Retinal pigment epithelial cell (primary cell): ENCODE measurements at regions not wholly inside any gene's neighbourhood (a gene's known extent, or its start where the extent isn't known, plus 50 kb on each side); places are given as distances from the start of the nearest gene placed in this dataset.

Experiments
- DNase-seq: peaks from one replicate; pipeline ENCODE4 v3.0.0-alpha.2; 2010; ENCODE audit warnings: low read depth
- H3K4me3 ChIP-seq: 2 replicates; pipeline ENCODE4 v1.5.1; 2011; ENCODE audit warnings: mild to moderate bottlenecking, low read length, control low read depth, moderate library complexity
- TF ChIP-seq, protein P1 (sequence below): conservative IDR thresholded peaks from 2 replicates; pipeline ENCODE4 v1.5.1; 2011; ENCODE audit warnings: low read depth, low read length, control low read depth, inconsistent platforms

DNA sequence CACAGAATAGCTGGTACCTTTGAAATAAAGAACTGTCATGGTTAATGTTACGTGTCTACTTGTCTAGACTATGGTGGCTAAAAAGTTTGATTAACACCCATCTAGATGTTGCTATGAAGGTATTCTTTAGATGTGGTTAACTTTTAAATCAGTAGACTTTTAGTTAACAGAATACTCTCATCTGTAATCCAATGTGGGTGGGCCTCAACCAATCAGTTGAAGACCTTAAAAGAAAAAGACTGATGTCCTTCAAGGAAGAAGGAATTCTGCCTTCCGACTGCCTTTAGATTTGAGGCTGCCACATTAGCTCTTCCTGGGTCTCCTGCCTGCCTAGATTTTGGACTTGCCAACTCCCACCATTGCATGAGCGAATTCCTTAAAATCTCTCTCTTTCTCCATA lies 113.0 kb upstream of the CACUL1 start:
- TF ChIP-seq, protein P1, sequence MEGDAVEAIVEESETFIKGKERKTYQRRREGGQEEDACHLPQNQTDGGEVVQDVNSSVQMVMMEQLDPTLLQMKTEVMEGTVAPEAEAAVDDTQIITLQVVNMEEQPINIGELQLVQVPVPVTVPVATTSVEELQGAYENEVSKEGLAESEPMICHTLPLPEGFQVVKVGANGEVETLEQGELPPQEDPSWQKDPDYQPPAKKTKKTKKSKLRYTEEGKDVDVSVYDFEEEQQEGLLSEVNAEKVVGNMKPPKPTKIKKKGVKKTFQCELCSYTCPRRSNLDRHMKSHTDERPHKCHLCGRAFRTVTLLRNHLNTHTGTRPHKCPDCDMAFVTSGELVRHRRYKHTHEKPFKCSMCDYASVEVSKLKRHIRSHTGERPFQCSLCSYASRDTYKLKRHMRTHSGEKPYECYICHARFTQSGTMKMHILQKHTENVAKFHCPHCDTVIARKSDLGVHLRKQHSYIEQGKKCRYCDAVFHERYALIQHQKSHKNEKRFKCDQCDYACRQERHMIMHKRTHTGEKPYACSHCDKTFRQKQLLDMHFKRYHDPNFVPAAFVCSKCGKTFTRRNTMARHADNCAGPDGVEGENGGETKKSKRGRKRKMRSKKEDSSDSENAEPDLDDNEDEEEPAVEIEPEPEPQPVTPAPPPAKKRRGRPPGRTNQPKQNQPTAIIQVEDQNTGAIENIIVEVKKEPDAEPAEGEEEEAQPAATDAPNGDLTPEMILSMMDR: no peak
- no peak for DNase-seq
- no peak overlapping the region for H3K4me3 ChIP-seq

DNA sequence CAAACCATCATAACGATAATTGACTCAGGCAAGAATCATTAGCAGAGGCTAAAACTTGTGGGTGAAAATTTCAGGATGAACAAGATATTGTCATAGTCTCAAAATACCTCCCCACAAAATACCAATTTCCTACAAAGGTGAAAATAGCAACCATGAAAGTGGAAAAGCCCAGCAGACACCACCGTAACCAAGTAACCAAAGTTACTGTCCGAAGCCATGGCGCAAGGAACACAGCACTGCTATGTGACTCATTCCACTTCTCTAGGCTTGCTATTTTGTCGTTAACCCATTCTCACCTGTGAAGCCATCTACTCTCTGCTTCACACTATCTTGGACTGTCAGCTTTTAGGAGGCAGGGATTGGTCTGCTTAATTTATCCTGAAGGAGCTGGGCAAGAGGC lies 113.8 kb upstream of the CACUL1 start:
- H3K4me3 ChIP-seq: no peak overlapping the region
- TF ChIP-seq, protein P1: no peak
- DNase-seq: no peak

DNA sequence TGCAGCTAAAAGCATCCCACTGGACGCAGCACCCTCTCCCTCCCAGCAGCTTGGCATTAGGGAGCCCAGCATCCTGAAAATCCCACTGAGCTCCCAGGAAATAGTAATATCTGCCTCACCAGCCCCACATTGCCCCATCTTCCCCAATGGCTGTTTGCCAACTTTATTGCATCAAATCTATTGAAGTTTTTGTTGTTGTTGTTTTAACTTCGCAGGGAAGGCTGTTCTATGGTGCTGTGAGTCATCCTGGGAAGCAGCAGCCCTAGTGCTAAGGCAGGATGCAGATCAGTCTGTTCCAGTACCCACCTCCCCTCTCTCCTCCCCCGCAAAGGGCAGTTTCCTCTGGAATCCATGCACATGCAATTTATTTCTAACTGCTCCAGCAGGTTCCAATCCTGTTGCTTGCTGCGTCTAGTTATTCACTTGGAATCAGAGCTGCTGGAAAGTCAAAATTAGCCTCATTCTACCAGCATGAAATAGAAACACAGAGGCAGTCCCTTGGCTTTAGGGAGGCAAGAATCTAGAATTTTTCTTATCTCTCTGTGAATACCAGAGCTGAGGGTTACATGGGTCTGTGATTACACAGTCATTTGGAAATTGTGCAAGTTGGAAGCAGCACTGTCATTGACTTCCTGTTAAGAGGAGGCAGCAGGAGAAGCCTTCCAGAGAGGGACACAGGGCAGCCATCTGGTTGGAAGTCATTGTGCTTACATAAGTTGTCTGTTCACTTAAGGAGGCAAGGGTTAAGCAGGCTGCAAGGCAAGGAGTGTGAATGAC lies 115.9 kb upstream of the CACUL1 start:
- DNase-seq: peak; percentile 76
- TF ChIP-seq, protein P1: no peak
- no peak overlapping the region for H3K4me3 ChIP-seq

DNA sequence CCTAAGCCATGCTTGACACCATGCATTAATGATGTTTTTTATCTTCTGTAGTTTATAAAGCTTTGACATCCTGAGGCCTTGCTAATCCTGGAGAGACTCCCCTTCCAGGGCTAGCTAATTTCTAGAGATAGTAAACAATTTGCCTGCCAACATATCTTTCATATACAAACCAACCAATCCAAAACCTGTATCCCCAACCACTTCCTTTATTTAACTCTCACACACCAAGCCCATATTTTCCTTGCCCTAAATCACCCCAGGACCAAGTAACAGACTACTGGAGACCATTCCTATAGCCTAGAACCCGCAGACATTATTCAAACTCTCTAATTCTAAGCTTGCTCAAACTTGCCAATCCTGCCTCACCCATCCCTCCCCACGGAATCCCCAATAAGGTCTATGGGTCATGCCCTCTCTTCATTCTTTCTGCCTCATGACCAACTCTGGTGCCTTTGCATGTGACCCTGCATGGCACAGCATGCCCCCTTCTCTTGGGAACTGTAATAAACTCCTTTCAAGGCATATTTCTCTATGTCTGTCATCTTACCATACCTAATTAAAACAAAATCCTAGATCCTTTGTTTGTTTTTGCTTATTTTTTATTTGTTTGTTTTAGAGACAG lies 116.6 kb upstream of the CACUL1 start:
- TF ChIP-seq, protein P1: no peak
- no peak overlapping the region for H3K4me3 ChIP-seq
- DNase-seq: no peak

DNA sequence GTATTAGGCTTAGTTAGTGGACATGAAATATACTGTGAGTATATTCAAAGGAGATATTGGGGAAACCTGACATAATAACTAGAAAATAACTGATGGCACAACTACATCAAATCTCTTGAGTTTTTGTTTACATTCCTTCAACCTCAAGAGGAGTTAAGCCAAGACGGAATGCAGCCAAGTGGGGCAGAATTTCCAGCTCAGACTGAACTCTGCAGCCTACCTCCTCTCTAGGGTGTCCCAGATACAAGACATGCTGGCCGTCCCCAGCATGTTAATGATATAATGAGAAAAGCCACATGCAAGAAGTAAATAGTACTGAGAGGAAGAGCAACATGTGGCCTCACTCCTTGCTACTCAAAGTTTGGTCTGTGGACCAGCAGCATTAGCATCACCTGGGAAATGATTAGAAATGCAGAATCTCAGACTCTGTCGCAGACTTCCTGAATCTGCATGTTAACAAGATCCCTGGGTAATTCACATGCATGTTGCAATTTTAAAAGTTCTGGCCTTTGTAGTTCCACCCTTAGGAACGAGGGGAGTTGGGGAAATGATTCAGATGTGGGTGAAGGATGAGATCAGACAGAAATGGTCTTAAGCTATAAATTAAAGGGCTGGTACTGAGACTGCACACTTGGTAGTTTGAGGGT lies 118.4 kb upstream of the CACUL1 start:
- DNase-seq: no peak

DNA sequence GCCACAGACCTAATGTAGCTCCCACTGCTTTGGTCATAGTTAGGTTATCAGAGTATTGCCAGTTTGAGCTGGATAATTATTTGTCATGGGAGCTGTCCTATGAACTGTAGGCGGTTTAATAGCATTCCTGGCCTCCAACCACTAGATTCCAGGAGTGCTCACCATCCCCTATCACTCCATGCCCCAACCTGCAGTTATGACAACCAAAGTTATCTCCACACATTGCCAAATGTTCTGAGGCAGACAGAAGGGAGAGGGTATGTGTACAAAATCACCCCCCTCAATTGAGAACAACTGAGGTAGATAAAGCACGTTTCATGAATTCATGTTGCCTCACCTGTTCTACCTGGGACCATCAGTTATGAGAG lies 119.0 kb upstream of the CACUL1 start:
- TF ChIP-seq, protein P1: no peak
- H3K4me3 ChIP-seq: no peak overlapping the region

More for the DNA sequence above, 118.4 kb upstream of the CACUL1 start:
- H3K4me3 ChIP-seq: no peak overlapping the region
- TF ChIP-seq, protein P1: no peak

More for the DNA sequence above, 119.0 kb upstream of the CACUL1 start:
- no peak for DNase-seq
